ENCODE measurements at regions not wholly inside any gene's neighbourhood (a gene's known extent, or its start where the extent isn't known, plus 50 kb on each side); places are given as distances from the start of the nearest gene placed in this dataset.

- no TSS peak for BruUV-seq (replicated peaks)
Observed at GRCh38 chr1:222020553-222020952, 278.7 kb upstream of the DUSP10 start.

GRCh38 chr1:222019029-222019428, 277.1 kb upstream of the DUSP10 start:
- no TSS peak for BruUV-seq (replicated peaks)
- Histone ChIP-seq H3K9me2 (ENCODE audit: insufficient read depth) (no peaks in the 10 kb centered on the region), H3K36me3 (ENCODE audit: control insufficient read depth in 1 of 2, insufficient read depth in 2 of 2, low read length in 2 of 2) (no peaks in the 10 kb centered on the region), H4K20me1 (ENCODE audit: insufficient read depth) (no peaks in the 10 kb centered on the region), H2AFZ (ENCODE audit: low read depth, low read length, poor library complexity, severe bottlenecking) (no peak overlapping the region), H3K27me3 (ENCODE audit: insufficient read depth, low read length) (no peaks in the 10 kb centered on the region), H3K79me2 (ENCODE audit: insufficient read depth, low read length) (no peaks in the 10 kb centered on the region), H3K4me3 (replicated peaks in 1 of 2; ENCODE audit: low read depth in 1 of 2, low read length in 2 of 2) (no peak overlapping the region), H3K9me3 (ENCODE audit: control insufficient read depth in 1 of 2, insufficient read depth in 1 of 2, low read depth in 1 of 2, low read length in 2 of 2) (no peaks in the 10 kb centered on the region), H3K27ac (ENCODE audit: low read depth, low read length) (no peak overlapping the region), H3K4me2 (ENCODE audit: low read length) (no peak overlapping the region), H3K4me1 (ENCODE audit: control insufficient read depth in 1 of 2, insufficient read depth in 2 of 2, low read length in 2 of 2) (no peaks in the 10 kb centered on the region), H3K9ac (ENCODE audit: low read length) (no peak overlapping the region)
- TF ChIP-seq RAD21 (IDR thresholded peaks at IDR 0.05; ENCODE audit: low read depth) (no peak), SRF (IDR thresholded peaks at IDR 0.05; ENCODE audit: low read depth) (no peak), CBX3 (IDR thresholded peaks at IDR 0.05; ENCODE audit: low read depth) (no peak), CTCF (IDR thresholded peaks at IDR 0.05 in 2 of 3, conservative IDR thresholded peaks at IDR 0.05 in 1 of 3; ENCODE audit: borderline replicate concordance in 1 of 3, insufficient read depth in 1 of 3, low read depth in 2 of 3, low read length in 2 of 3) (no peak), ZNF274 (IDR thresholded peaks at IDR 0.05; ENCODE audit: low read depth, low read length) (no peak), EZH2phosphoT487 (IDR thresholded peaks at IDR 0.05; ENCODE audit: borderline replicate concordance) (no peak), MAX (IDR thresholded peaks at IDR 0.05) (no peak), CEBPB (IDR thresholded peaks at IDR 0.05; ENCODE audit: low read depth) (no peak), POLR2A (IDR thresholded peaks at IDR 0.05; ENCODE audit: borderline replicate concordance, extremely low read depth, insufficient read depth, insufficient read length) (no peak), POLR2AphosphoS5 (IDR thresholded peaks at IDR 0.05; ENCODE audit: low read depth, low read length) (no peak), JUND (IDR thresholded peaks at IDR 0.05) (no peak)
- ATAC-seq (no peak), DNase-seq (ENCODE audit: low read depth, low spot score) (no peak)
- ChIA-PET RAD21 (ENCODE audit: low non-redundant PET in 1 of 2, low total read pairs in 2 of 2, uncharacterized antibody in 2 of 2, unreplicated experiment in 2 of 2) (no interaction called here), POLR2A (no interaction called here), CTCF (no interaction called here)
- intact Hi-C loops (cut with micrococcal nuclease): no loop called here

More at GRCh38 chr1:222020553-222020952, 278.7 kb upstream of the DUSP10 start:
- H4K20me1 ChIP-seq (ENCODE audit: insufficient read depth): no peaks in the 10 kb centered on the region
- DNase-seq (ENCODE audit: low read depth, low spot score) (no peak), ATAC-seq (no peak)
- intact Hi-C loops (cut with micrococcal nuclease): no loop called here
- no peaks in the 10 kb centered on the region for H3K9me2 ChIP-seq (ENCODE audit: insufficient read depth)
- POLR2A ChIA-PET: no interaction called here
- H3K27ac ChIP-seq (ENCODE audit: low read depth, low read length): no peak overlapping the region
- TF ChIP-seq JUND (IDR thresholded peaks at IDR 0.05) (no peak), ELF1 (IDR thresholded peaks at IDR 0.05; ENCODE audit: borderline replicate concordance, low read depth) (no peak), CEBPB (IDR thresholded peaks at IDR 0.05; ENCODE audit: low read depth) (no peak), YY1 (IDR thresholded peaks at IDR 0.05; ENCODE audit: extremely low read depth, insufficient replicate concordance, low read depth, low read length) (no peak), POLR2A (IDR thresholded peaks at IDR 0.05; ENCODE audit: borderline replicate concordance, extremely low read depth, insufficient read depth, insufficient read length) (no peak), SP1 (IDR thresholded peaks at IDR 0.05; ENCODE audit: low read depth) (no peak), CBX3 (IDR thresholded peaks at IDR 0.05; ENCODE audit: low read depth) (no peak)
- no peak overlapping the region for H3K9ac ChIP-seq (ENCODE audit: low read length)
- H3K79me2 ChIP-seq (ENCODE audit: insufficient read depth, low read length): no peaks in the 10 kb centered on the region
- H3K4me2 ChIP-seq (ENCODE audit: low read length): no peak overlapping the region
- H3K4me3 ChIP-seq (replicated peaks in 1 of 2; ENCODE audit: low read depth in 1 of 2, low read length in 2 of 2): no peak overlapping the region
- no peaks in the 10 kb centered on the region for H3K36me3 ChIP-seq (ENCODE audit: control insufficient read depth in 1 of 2, insufficient read depth in 2 of 2, low read length in 2 of 2)
- RAD21 ChIA-PET (ENCODE audit: low non-redundant PET in 1 of 2, low total read pairs in 2 of 2, uncharacterized antibody in 2 of 2, unreplicated experiment in 2 of 2): no interaction called here
- no peaks in the 10 kb centered on the region for H3K9me3 ChIP-seq (ENCODE audit: control insufficient read depth in 1 of 2, insufficient read depth in 1 of 2, low read depth in 1 of 2, low read length in 2 of 2)
- H3K27me3 ChIP-seq (ENCODE audit: insufficient read depth, low read length): no peaks in the 10 kb centered on the region
- no peak overlapping the region for H2AFZ ChIP-seq (ENCODE audit: low read depth, low read length, poor library complexity, severe bottlenecking)
- H3K4me1 ChIP-seq (ENCODE audit: control insufficient read depth in 1 of 2, insufficient read depth in 2 of 2, low read length in 2 of 2): no peaks in the 10 kb centered on the region
- CTCF ChIA-PET: no interaction called here

Measured in HCT116 (cell line).